ENCODE measurements at regions not wholly inside any gene's neighbourhood (a gene's known extent, or its start where the extent isn't known, plus 50 kb on each side); places are given as distances from the start of the nearest gene placed in this dataset.

- Histone ChIP-seq H3K36me3 (no peaks in the 10 kb centered on the region), H3K27me3 (no peaks in the 10 kb centered on the region), H3K27ac (no peak overlapping the region), H3K4me1 (ENCODE audit: low read depth) (no peaks in the 10 kb centered on the region), H3K9me3 (ENCODE audit: low read depth) (no peaks in the 10 kb centered on the region), H3K4me3 (no peak overlapping the region)
- no peak for DNase-seq (ENCODE audit: low read depth in 1 of 2, low spot score in 1 of 2)
- TF ChIP-seq, protein P1, sequence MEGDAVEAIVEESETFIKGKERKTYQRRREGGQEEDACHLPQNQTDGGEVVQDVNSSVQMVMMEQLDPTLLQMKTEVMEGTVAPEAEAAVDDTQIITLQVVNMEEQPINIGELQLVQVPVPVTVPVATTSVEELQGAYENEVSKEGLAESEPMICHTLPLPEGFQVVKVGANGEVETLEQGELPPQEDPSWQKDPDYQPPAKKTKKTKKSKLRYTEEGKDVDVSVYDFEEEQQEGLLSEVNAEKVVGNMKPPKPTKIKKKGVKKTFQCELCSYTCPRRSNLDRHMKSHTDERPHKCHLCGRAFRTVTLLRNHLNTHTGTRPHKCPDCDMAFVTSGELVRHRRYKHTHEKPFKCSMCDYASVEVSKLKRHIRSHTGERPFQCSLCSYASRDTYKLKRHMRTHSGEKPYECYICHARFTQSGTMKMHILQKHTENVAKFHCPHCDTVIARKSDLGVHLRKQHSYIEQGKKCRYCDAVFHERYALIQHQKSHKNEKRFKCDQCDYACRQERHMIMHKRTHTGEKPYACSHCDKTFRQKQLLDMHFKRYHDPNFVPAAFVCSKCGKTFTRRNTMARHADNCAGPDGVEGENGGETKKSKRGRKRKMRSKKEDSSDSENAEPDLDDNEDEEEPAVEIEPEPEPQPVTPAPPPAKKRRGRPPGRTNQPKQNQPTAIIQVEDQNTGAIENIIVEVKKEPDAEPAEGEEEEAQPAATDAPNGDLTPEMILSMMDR (IDR thresholded peaks at IDR 0.05; ENCODE audit: low read depth, low read length) = no peak
Observed at GRCh38 chr1:68696221-68696620, 199.3 kb upstream of the DEPDC1 start.

- H3K9me3 ChIP-seq (ENCODE audit: low read depth) = no peaks in the 10 kb centered on the region
- no peaks in the 10 kb centered on the region for H3K4me1 ChIP-seq (ENCODE audit: low read depth)
- TF ChIP-seq, protein P1 (IDR thresholded peaks at IDR 0.05; ENCODE audit: low read depth, low read length) = no peak
- no peak overlapping the region for H3K27ac ChIP-seq
- H3K27me3 ChIP-seq = no peaks in the 10 kb centered on the region
- no peak for DNase-seq (ENCODE audit: low read depth in 1 of 2, low spot score in 1 of 2)
- H3K36me3 ChIP-seq = no peaks in the 10 kb centered on the region
- H3K4me3 ChIP-seq = no peak overlapping the region
Observed at GRCh38 chr1:68703921-68704354, 207.1 kb upstream of the DEPDC1 start.

DNA sequence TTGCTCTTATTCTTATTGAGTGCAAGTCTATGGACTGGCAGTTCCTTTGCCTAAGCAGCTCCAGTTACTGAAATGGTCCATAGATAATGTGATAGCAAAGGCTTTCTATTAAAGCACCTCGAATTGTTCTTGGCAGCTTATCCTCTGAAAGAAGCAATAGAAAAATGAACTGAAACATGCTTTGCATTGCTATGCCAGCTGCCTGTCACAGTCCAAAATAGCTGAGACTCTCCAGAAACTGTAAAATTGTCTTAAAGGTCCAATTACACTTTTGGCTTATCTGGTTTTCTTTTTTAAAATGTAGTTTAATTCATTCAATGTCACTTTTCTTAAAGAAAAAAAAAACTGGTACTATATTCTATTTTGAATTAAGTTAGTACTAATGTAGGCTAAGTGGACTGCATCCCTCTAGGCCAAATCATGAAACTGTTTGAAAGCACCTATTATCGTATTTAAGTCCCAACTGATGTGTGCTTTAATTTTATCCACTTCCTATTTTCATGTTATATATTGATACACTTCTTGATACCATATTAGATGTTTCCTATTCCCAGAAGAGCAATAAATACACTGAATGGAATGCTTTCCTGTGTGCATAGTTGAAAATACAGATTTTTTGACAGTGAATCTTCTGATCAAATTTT, 208.0 kb upstream of the DEPDC1 start:
- DNase-seq (ENCODE audit: low read depth in 1 of 2, low spot score in 1 of 2) = no peak
- Histone ChIP-seq H3K4me1 (ENCODE audit: low read depth) (no peaks in the 10 kb centered on the region), H3K4me3 (no peak overlapping the region), H3K36me3 (no peaks in the 10 kb centered on the region), H3K27ac (no peak overlapping the region), H3K9me3 (ENCODE audit: low read depth) (no peaks in the 10 kb centered on the region), H3K27me3 (no peaks in the 10 kb centered on the region)
- TF ChIP-seq, protein P1 (IDR thresholded peaks at IDR 0.05; ENCODE audit: low read depth, low read length) = no peak

GRCh38 chr1:68705466-68705865, 208.6 kb upstream of the DEPDC1 start:
- TF ChIP-seq, protein P1 (IDR thresholded peaks at IDR 0.05; ENCODE audit: low read depth, low read length) = no peak
- no peak overlapping the region for H3K4me3 ChIP-seq
- H3K4me1 ChIP-seq (ENCODE audit: low read depth) = no peaks in the 10 kb centered on the region

DNA sequence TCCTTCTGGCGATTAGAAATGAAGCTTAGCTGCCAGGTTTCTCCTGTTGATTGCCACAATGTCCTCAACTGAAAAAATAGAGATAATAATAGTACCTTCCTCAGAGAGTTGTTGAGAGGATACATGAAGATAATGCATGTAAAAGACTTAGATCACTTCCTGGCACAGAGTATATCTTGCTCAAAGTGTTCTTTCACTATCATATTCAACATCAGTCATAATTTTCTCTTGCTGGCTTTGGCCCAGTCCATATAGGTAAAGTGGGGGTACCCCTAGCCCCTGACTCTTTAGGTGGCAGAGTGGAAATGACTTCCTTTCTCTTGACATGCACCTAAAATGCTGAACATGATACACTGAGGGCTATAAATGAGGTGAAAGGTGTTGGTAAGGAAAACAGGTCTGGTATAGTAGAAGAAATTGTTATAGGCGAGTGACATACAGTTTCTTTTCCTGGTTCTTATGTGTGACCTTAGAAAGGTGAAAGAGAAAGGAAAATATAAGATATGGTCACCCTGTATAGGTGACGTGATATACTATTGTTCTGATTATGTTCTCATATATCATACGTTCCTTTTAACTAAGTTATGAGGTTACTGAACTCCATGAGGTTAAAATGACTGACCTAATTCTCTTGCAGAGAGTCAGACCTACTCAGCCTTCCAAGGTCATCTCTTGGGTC, 209.9 kb upstream of the DEPDC1 start:
- no peak for DNase-seq (ENCODE audit: low read depth in 1 of 2, low spot score in 1 of 2)
- Histone ChIP-seq H3K4me3 (no peak overlapping the region), H3K4me1 (ENCODE audit: low read depth) (no peaks in the 10 kb centered on the region), H3K36me3 (no peaks in the 10 kb centered on the region), H3K27me3 (no peaks in the 10 kb centered on the region), H3K27ac (no peak overlapping the region), H3K9me3 (ENCODE audit: low read depth) (no peaks in the 10 kb centered on the region)
- TF ChIP-seq, protein P1 (IDR thresholded peaks at IDR 0.05; ENCODE audit: low read depth, low read length) = no peak

More at GRCh38 chr1:68705466-68705865, 208.6 kb upstream of the DEPDC1 start:
- Histone ChIP-seq H3K27me3 (no peaks in the 10 kb centered on the region), H3K27ac (no peak overlapping the region), H3K36me3 (no peaks in the 10 kb centered on the region), H3K9me3 (ENCODE audit: low read depth) (no peaks in the 10 kb centered on the region)
- DNase-seq (ENCODE audit: low read depth in 1 of 2, low spot score in 1 of 2) = no peak

Data from cardiac muscle cell (in vitro differentiated cells and primary cell).